GM21515 (cell line): ENCODE measurements at regions not wholly inside any gene's neighbourhood (a gene's known extent, or its start where the extent isn't known, plus 50 kb on each side); places are given as distances from the start of the nearest gene placed in this dataset.
"Not testable (repeated sequence)": the region's sequence is repeated elsewhere in the genome, so short reads cannot be mapped to it uniquely, and the experiment has no call there.

ENCODE experiments used
- ATAC-seq: cut with Tn5 transposase; IDR thresholded peaks from one replicate; pipeline ENCODE4 v1.9.1; 2021; ENCODE audit not compliant: unreplicated experiment

DNA sequence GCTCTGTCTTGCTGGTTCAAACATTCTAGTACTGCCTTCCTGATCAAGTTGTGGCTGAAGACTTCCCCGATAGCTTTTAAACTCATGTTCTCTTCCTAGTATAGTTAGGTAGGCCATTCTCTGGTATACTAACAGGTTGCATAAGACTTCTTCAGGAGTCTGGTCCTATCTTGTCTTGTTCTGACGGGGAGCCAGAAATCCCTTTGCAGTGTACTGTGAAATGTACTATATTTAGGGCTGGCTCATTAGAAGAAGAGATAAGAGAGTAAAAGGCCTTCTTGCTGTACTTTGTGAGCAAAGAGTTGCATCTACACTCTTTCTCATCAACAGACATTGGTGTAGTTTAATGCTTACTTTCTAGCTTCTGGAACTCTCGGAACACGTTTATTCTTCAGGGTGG is 331.9 kb downstream of the NUP35 start:
- ATAC-seq = no peak

DNA sequence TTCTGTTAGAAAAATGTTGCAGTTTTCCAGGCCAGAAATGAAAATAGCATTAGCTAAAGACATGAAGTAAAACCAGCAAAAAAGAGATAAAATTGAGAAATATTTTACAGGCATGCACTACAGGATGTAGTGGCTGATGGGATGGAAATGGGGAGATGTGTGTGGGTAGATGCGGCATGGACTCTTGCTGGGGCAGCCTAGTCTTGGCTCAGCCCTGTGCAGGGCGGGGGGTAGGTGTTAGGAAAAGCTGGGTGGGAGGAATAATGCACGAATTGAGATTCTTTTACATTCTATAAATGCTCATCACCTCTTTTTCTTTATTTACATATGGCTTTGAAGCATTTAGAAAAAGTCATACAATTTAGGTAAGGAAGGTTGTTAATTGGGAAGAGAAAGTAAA is 334.2 kb downstream of the NUP35 start:
- no peak for ATAC-seq

DNA sequence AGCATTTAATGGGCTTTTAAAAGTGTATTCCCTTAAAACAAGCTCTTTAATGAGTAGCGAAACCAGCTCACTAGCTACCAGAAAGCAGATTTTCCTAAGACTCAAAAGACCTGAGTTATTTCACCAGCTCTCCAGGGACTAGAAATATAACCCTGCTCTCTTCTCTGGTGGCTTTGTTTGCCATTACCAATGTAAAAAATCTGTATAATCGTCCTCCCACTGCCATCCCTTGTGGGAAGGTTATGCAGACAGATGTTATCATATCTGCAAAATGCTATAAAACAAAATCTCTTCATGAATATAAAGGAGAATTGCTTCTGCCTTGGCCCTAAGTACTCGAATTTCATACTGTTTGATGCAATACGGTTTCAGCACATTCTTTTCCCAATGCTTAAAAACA is 335.2 kb downstream of the NUP35 start:
- ATAC-seq = no peak

- ATAC-seq = no peak
Observed at GRCh38 chr2:183463821-183464220, 339.6 kb downstream of the NUP35 start.

DNA sequence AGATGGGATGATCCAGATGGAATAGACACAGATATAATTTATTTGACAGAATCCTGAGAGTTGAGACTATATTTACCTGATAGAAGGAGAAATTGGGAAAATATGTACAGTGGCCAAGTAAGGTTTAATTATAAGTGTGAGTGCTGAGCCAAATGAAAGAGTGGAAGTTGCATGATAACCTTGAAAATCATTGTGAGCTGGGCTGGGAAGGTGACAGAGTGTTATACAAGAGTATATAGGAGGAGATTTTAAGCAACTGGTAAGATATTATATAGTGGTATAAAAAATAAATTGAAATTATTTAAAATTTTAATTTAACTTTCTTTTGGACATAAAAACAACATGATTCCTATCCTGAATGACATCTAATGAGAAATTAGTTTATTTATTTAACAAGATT is 340.8 kb downstream of the NUP35 start:
- no peak for ATAC-seq

GRCh38 chr2:183474912-183475695 is 350.9 kb downstream of the NUP35 start:
- ATAC-seq = no peak

- ATAC-seq = no peak
Observed at GRCh38 chr2:183476490-183476889, 352.2 kb downstream of the NUP35 start.

DNA sequence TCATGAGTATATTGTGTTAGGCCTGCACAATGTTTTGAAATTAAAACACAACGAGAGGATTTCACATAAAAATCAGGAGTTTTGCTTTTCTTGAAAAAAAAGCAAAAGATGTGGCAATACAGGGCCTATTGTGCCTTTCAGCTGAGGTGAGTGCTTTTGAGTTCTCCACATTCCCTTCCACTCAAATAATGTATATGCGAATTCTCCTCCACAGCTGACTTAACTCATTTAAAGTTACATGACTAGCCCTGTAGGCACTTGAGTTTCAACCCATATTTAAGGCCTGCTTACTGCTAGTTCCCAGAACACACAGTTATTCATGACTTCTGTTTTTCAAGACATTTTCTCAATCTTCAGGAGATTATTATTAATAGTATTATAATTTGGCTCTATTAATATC is 353.1 kb downstream of the NUP35 start:
- no peak for ATAC-seq

DNA sequence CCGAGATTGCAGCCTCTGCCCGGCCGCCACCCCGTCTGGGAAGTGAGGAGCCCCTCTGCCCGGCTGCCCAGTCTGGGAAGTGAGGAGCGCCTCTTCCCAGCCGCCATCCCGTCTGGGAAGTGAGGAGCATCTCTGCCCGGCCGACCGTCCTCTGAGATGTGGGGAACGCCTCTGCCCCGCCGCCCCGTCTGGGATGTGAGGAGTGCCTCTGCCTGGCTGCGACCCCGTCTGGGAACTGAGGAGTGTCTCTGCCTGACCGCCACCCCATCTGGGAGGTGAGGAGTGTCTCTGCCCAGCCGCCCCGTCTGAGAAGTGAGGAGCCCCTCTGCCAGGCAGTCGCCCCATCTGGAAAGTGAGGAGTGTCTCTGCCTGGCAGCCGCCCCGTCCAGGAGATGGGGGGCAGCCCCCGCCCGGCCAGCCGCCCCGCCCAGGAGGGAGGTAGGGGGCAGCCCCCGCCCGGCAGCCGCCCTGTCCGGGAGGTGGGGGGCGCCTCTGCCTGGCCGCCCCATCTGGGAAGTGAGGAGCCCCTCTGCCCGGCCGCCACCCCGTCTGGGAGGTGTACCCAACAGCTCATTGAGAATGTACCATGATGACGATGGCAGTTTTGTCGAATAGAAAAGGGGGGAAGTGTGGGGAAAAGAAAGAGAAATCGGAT is 354.8 kb downstream of the NUP35 start:
- ATAC-seq = not testable (repeated sequence)

DNA sequence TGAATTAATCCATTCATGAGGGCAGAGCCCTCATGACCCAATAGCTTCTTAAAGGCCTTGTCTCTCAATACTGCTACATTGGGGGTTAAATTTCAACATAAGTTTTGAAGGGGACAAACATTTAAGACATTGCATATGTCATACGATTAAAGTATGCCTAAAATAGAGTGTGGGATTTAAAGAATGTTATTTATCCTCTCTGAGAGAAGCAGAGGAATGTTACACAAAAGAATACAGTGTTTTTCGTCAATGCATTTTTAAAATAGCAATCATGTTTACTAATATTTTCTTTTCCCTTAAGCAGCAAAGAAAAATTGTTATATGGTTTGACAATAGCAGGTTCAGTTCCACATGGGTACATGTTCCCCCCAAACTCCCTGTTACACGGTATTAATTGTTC is 363.1 kb downstream of the NUP35 start:
- ATAC-seq = no peak

DNA sequence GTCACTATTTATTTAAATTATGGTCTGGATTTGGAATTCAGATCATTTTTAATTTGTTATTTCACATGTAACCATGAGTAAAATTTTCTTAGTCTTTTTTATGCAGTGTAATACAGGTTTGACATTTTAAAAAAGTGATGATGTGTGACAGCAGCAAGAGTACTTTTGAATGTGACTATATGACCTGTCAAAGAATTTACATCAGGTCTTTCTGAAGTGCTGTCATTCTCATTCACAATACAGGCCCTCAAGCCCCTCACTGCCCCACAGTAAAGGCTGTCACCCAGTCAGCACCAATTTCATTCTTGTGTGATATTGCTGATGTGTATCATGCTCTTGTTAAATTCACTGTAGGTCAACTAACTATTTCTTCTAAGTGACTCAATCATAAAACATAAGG is 364.2 kb downstream of the NUP35 start:
- ATAC-seq = no peak

- no peak for ATAC-seq
Observed at GRCh38 chr2:183490489-183490888, 366.2 kb downstream of the NUP35 start.

DNA sequence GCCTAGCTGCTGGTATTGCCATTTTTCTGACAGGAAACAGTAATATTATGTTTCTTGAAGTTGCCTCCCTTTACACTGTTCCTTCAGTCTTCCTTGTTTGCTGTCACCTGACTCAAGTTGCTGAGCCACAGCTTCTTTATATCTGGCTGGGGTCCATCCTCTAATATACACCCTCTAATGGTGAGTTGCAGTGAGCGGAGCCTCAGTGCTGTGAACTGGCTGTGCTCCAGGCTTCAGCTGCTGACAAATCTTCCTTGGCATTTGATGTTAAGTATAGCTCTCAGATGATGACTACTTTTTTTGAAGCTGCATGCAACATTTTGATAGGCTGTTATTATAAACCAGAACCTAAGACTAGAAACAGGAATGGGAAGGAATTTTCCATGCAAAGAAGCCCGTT is 366.7 kb downstream of the NUP35 start:
- no peak for ATAC-seq

DNA sequence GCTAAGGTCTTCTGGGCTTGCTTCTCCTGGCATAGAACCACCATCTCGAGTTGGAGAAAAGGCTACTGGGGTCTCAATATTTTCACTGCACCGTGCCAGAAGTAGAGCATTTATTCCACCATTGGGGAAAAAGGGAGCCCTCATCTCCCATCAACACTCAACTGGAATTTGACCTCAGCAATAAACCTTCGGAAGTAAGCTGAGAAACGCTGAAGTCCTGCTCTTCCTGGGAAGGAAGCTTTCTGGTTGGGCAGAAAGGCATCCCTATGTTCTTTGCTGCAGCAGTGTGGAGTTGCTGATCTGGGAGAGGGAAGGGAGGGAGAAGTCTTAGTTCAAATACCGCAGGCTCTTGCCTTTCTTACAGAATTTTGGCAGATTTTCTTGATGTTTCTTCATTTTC is 368.8 kb downstream of the NUP35 start:
- ATAC-seq = no peak

DNA sequence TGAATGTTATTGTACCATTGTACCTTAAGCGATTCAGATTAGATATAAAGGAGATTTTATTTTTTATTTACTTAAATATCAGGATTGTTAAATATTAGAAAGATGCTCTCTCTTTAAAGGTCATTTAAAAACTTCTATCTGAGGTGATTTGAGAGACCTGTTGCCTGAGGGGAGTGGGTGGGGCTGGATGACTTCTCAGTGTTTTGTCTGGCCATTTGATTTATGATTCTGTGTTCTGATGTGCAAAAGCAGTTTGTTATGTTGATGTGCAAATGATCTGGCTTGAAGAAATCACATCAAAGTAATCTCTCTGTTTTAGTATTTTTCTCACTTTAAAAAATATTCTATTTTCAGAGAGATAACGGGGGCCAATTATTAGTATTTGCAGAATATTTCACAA is 370.8 kb downstream of the NUP35 start:
- no peak for ATAC-seq

- peak; percentile 97 for ATAC-seq
Observed at GRCh38 chr2:183495589-183496267, 371.5 kb downstream of the NUP35 start.

DNA sequence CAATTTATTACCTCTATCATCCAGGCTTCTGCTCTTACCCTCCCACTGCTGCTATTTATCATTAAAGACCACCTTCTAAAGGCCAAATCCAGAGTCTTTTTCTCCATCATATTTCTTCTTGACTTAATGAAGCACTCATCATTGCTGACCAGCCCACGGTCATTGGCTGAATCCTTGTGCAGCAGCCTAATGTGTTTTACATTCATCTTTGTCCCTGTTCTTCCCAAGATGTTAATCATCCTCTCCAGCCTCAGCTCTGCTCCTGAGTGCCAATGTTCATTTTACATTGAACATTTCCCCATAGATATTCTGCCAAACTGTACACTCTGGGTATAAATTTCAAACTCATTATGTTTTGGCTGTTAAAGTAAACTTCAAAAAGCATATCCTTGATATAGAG is 373.6 kb downstream of the NUP35 start:
- no peak for ATAC-seq

GRCh38 chr2:183505911-183506310 is 381.7 kb downstream of the NUP35 start:
- ATAC-seq = no peak

DNA sequence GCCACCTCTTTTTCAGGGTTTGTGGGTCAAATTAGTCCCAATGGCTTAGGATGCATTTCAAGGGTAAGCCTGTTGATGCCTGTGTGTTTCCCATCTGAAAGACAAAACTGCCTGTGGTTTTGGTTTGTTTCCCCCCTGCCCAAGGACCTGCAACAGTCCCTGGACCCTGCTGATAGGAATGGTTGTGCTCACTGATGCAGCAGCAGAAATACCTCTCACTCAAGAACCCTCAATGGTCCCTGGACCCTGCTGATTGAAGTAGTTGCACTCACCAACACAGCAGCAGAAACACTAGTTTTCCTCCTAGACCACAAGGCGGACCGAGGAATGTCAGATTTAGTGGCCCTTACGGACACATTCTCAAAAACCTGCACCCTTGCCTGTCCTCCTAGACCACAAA is 386.9 kb downstream of the NUP35 start:
- no peak for ATAC-seq

- no peak for ATAC-seq
Observed at GRCh38 chr2:183519371-183520056, 395.3 kb downstream of the NUP35 start.

- ATAC-seq = no peak
Observed at GRCh38 chr2:183521911-183522310, 397.7 kb downstream of the NUP35 start.
